Liver (tissue), 3 donors: ENCODE measurements at regions not wholly inside any gene's neighbourhood (a gene's known extent, or its start where the extent isn't known, plus 50 kb on each side); places are given as distances from the start of the nearest gene placed in this dataset.

Experiments used
- ATF3 ChIP-seq: IDR thresholded peaks from 2 replicates; pipeline ENCODE4 v1.6.1; 2016; ENCODE audit warnings: antibody characterized with exemption
- CTCF ChIP-seq: fragments of 150-350 bp; IDR thresholded peaks from 2 replicates; pipeline ENCODE4 v1.5.1; 2017; ENCODE audit warnings: improper control_type of control experiment, low read depth, low read length; ENCODE audit not compliant: missing input control
- EGR1 ChIP-seq, 2 donors: IDR thresholded peaks; 2 replicates each; pipeline ENCODE4 v1.6.1; 2016 to 2018; ENCODE audit warnings: antibody characterized with exemption in 2 of 2, low read depth in 2 of 2
- FOXA1 ChIP-seq: IDR thresholded peaks from 2 replicates; pipeline ENCODE4 v1.6.1; 2016; ENCODE audit warnings: antibody characterized with exemption
- FOXA2 ChIP-seq: IDR thresholded peaks from 2 replicates; pipeline ENCODE4 v1.6.1; 2016; ENCODE audit warnings: antibody characterized with exemption
- JUND ChIP-seq, 2 donors: IDR thresholded peaks; 2 replicates each; pipeline ENCODE4 v1.6.1; 2016; ENCODE audit warnings: antibody characterized with exemption in 2 of 2
- MAX ChIP-seq: IDR thresholded peaks from 2 replicates; pipeline ENCODE4 v1.6.1; 2016; ENCODE audit warnings: antibody characterized with exemption
- REST ChIP-seq: IDR thresholded peaks from 2 replicates; pipeline ENCODE4 v1.6.1; 2016; ENCODE audit warnings: antibody characterized with exemption, mild to moderate bottlenecking
- RXRA ChIP-seq, 2 donors: IDR thresholded peaks; 2 replicates each; pipeline ENCODE4 v1.6.1; 2017 to 2018; ENCODE audit warnings: antibody characterized with exemption in 2 of 2, mild to moderate bottlenecking in 1 of 2
- SP1 ChIP-seq: IDR thresholded peaks from 2 replicates; pipeline ENCODE4 v1.6.1; 2018; ENCODE audit warnings: antibody characterized with exemption, mild to moderate bottlenecking
- TAF1 ChIP-seq: conservative IDR thresholded peaks from 2 replicates; pipeline ENCODE4 v1.6.1; 2016; ENCODE audit warnings: antibody characterized with exemption, mild to moderate bottlenecking
- YY1 ChIP-seq: IDR thresholded peaks from 2 replicates; pipeline ENCODE4 v1.6.1; 2016; ENCODE audit warnings: antibody characterized with exemption, mild to moderate bottlenecking
- ZBTB33 ChIP-seq: IDR thresholded peaks from 2 replicates; pipeline ENCODE4 v1.6.1; 2016; ENCODE audit warnings: antibody characterized with exemption
- donor health status: healthy.
- donor health status: healthy.

- TF ChIP-seq CTCF = no peak
- no peak for TF ChIP-seq MAX
- TF ChIP-seq SP1 = no peak
- TF ChIP-seq JUND (IDR thresholded peaks at IDR 0.05) = no peak
- TF ChIP-seq EGR1 (IDR thresholded peaks at IDR 0.05; ENCODE audit: low read depth in 2 of 2) = no peak
- TF ChIP-seq REST = no peak
- TF ChIP-seq ZBTB33 = no peak
- TF ChIP-seq ATF3 = no peak
- TF ChIP-seq TAF1 = no peak
- no peak for TF ChIP-seq RXRA (IDR thresholded peaks at IDR 0.05)
- no peak for TF ChIP-seq FOXA1
- TF ChIP-seq YY1 = no peak
- no peak for TF ChIP-seq FOXA2
Measured at GRCh38 chr3:102630531-102630930, 195.7 kb downstream of the ZPLD1 start.
